ENCODE measurements at regions not wholly inside any gene's neighbourhood (a gene's known extent, or its start where the extent isn't known, plus 50 kb on each side); places are given as distances from the start of the nearest gene placed in this dataset.

GRCh38 chr11:98455500-98456307 lies 565.0 kb upstream of the CNTN5 start (continued):
- TF ChIP-seq CREM (IDR thresholded peaks at IDR 0.05; ENCODE audit: low read depth) (no peak), RB1 (IDR thresholded peaks at IDR 0.05; ENCODE audit: borderline replicate concordance) (no peak)

- RAD21 ChIA-PET (ENCODE audit: unreplicated experiment) = no interaction called here
- POLR2A ChIA-PET = no interaction called here
- in situ Hi-C loops (cut with MboI) = no loop called here
Observed at GRCh38 chr11:98456308-98456680, 564.5 kb upstream of the CNTN5 start.

GRCh38 chr11:98495016-98495415 lies 525.7 kb upstream of the CNTN5 start:
- H3K4me2 ChIP-seq (ENCODE audit: control insufficient read depth, insufficient read depth) = no peak overlapping the region
- RAD21 ChIA-PET (ENCODE audit: unreplicated experiment) = no interaction called here
- H3K36me3 ChIP-seq (ENCODE audit: control insufficient read depth in 2 of 2, insufficient read depth in 2 of 2, low read length in 1 of 2) = no peaks in the 10 kb centered on the region
- BruUV-seq (replicated peaks) = no TSS peak
- H3K4me3 ChIP-seq = no peak overlapping the region
- FAIRE-seq = no peak
- no peak for ATAC-seq
- no peak overlapping the region for H3K27ac ChIP-seq (ENCODE audit: control insufficient read depth, insufficient read depth)
- POLR2A ChIA-PET = no interaction called here
- TF ChIP-seq NBN (IDR thresholded peaks at IDR 0.05) (no peak), DPF2 (IDR thresholded peaks at IDR 0.05) (no peak), JUNB (IDR thresholded peaks at IDR 0.05) (no peak), WRNIP1 (IDR thresholded peaks at IDR 0.05; ENCODE audit: borderline replicate concordance, low read depth, low read length) (no peak), TARDBP (IDR thresholded peaks at IDR 0.05; ENCODE audit: borderline replicate concordance) (no peak), EP300 (IDR thresholded peaks at IDR 0.05; ENCODE audit: borderline replicate concordance in 1 of 2, control insufficient read depth in 1 of 2, low read depth in 2 of 2, low read length in 2 of 2) (no peak), STAT3 (IDR thresholded peaks at IDR 0.05; ENCODE audit: low read depth, low read length) (no peak), REST (IDR thresholded peaks at IDR 0.05; ENCODE audit: low read depth, low read length) (no peak)
- H2AFZ ChIP-seq (ENCODE audit: control insufficient read depth, low read depth, low read length) = no peak overlapping the region
- H3K27me3 ChIP-seq (replicated peaks in 1 of 2; ENCODE audit: control insufficient read depth in 2 of 2, insufficient read depth in 2 of 2, low read length in 1 of 2) = no peaks in the 10 kb centered on the region
- SMC1A ChIA-PET (ENCODE audit: uncharacterized antibody, unreplicated experiment) = no interaction called here
- 0% methylated on average over 1 of the region's 2 CpGs for WGBS (ENCODE audit: insufficient coverage, insufficient replicate concordance, low lambda C conversion rate, missing lambda C conversion rate)
- H3K9ac ChIP-seq (ENCODE audit: control insufficient read depth, insufficient read depth, low read length) = no peak overlapping the region
- H3K79me2 ChIP-seq (ENCODE audit: control insufficient read depth, insufficient read depth, low read length) = no peaks in the 10 kb centered on the region
- no peak for DNase-seq (ENCODE audit: low read depth, low spot score)
- no peaks in the 10 kb centered on the region for H3K9me3 ChIP-seq (replicated peaks; ENCODE audit: control insufficient read depth, insufficient read depth, low read length)
- H4K20me1 ChIP-seq (ENCODE audit: control insufficient read depth, insufficient read depth) = no peaks in the 10 kb centered on the region
- CTCF ChIA-PET = no interaction called here
- in situ Hi-C loops (cut with MboI) (no loop called here), intact Hi-C loops (cut with micrococcal nuclease; ENCODE audit: unreplicated experiment) (no loop called here)
- no peaks in the 10 kb centered on the region for H3K4me1 ChIP-seq (ENCODE audit: control insufficient read depth, insufficient read depth, low read length)

More at GRCh38 chr11:98456308-98456680, 564.5 kb upstream of the CNTN5 start:
- FAIRE-seq (no peak), ATAC-seq (no peak), DNase-seq (ENCODE audit: low read depth, low spot score) (no peak)
- BruUV-seq (replicated peaks) = no TSS peak
- Histone ChIP-seq H2AFZ (ENCODE audit: control insufficient read depth, low read depth, low read length) (no peak overlapping the region), H4K20me1 (ENCODE audit: control insufficient read depth, insufficient read depth) (no peaks in the 10 kb centered on the region), H3K27me3 (replicated peaks in 1 of 2; ENCODE audit: control insufficient read depth in 2 of 2, insufficient read depth in 2 of 2, low read length in 1 of 2) (no peaks in the 10 kb centered on the region), H3K79me2 (ENCODE audit: control insufficient read depth, insufficient read depth, low read length) (no peaks in the 10 kb centered on the region), H3K27ac (ENCODE audit: control insufficient read depth, insufficient read depth) (no peak overlapping the region), H3K9me3 (replicated peaks; ENCODE audit: control insufficient read depth, insufficient read depth, low read length) (no peaks in the 10 kb centered on the region), H3K4me2 (ENCODE audit: control insufficient read depth, insufficient read depth) (no peak overlapping the region), H3K4me3 (no peak overlapping the region), H3K36me3 (ENCODE audit: control insufficient read depth in 2 of 2, insufficient read depth in 2 of 2, low read length in 1 of 2) (no peaks in the 10 kb centered on the region), H3K9ac (ENCODE audit: control insufficient read depth, insufficient read depth, low read length) (no peak overlapping the region), H3K4me1 (ENCODE audit: control insufficient read depth, insufficient read depth, low read length) (no peaks in the 10 kb centered on the region)
- 22% methylated on average over 5 of the region's 5 CpGs for WGBS (ENCODE audit: insufficient coverage, insufficient replicate concordance, low lambda C conversion rate, missing lambda C conversion rate)
- ChIA-PET CTCF (interaction anchor here (2.4 kb wide), 1 partner anchor 1283 kb away, joined by 6 read pairs; no protein-coding TSS in a partner anchor), SMC1A (ENCODE audit: uncharacterized antibody, unreplicated experiment) (no interaction called here)
- TF ChIP-seq BRCA1 (IDR thresholded peaks at IDR 0.05; ENCODE audit: low read depth, low read length) (no peak), SMARCA5 (IDR thresholded peaks at IDR 0.05) (no peak), RBBP5 (conservative IDR thresholded peaks at IDR 0.05) (no peak)
- intact Hi-C loops (cut with micrococcal nuclease; ENCODE audit: unreplicated experiment) = loop anchor here (5.0 kb wide), 1 partner anchor 561 kb away; no protein-coding TSS in a partner anchor

Measured in GM12878 (cell line).